GM18502 (cell line): ENCODE measurements at regions not wholly inside any gene's neighbourhood (a gene's known extent, or its start where the extent isn't known, plus 50 kb on each side); places are given as distances from the start of the nearest gene placed in this dataset.
A peak's percentile ranks its signal among the peaks of the same experiment; 100 is the strongest.
"Not testable (repeated sequence)": the region's sequence is repeated elsewhere in the genome, so short reads cannot be mapped to it uniquely, and the experiment has no call there.

Experiments
- ATAC-seq: cut with Tn5 transposase; IDR thresholded peaks from one replicate; pipeline ENCODE4 v1.9.1; 2021; ENCODE audit warnings: mild to moderate bottlenecking; ENCODE audit not compliant: unreplicated experiment, poor library complexity

DNA sequence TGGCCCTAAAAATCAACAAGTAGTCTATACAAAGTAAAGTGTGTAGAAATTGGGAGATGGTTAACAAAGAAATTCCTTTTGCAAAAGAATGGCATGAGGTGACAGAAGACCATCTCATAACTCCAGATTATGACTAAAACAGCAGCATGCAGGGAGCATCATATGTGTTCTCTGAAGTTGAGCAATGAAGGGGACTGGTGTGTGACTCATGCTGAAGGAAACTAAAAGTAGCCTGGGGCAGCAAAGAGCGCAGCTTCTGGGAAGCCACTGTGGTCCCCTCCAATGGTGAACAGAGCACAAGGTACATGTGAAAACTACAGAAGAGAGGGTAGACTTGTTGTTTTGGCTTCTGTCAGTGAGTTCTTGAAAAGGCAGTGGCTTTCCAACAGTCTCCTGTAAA, 133.4 kb downstream of the MACC1 start:
- ATAC-seq, result no peak

DNA sequence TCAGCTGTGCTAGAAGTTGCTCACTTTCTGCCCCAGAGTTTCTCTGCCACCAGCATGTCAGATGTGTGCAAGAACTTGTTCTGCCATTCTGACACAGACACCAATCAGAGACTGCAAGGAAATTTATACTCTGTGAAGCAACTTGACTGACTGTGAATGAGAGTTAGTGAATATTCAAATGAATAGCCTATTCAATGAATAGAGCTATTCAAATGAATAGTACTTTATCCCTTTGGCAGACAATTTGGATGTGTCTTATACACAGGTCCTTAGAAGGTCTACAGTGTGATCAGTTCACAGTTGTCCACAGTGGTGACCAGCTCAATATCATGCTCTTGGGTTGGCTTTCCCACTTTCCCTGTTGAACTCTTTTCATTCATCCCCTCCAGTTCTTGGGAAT, 138.1 kb downstream of the MACC1 start:
- ATAC-seq, result no peak

DNA sequence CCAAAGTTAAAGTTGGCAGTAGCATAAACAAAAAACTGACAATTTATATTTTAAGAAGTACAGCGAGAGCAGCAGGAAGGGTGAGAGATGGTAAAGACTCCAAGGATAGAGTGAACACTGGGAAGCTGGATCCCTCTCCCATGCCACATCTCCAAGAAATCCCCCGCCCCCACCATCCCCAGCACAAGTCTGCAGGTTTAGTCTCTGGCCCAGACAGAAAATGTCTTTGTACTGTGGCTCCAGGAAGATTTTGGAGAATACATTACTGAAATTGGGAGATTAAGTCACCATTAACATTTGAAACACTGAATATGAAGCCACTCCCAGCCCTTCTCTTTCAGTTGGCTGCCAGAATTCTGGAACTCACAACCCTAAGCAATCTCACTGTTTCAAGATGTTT, 140.3 kb downstream of the MACC1 start:
- ATAC-seq, result no peak

DNA sequence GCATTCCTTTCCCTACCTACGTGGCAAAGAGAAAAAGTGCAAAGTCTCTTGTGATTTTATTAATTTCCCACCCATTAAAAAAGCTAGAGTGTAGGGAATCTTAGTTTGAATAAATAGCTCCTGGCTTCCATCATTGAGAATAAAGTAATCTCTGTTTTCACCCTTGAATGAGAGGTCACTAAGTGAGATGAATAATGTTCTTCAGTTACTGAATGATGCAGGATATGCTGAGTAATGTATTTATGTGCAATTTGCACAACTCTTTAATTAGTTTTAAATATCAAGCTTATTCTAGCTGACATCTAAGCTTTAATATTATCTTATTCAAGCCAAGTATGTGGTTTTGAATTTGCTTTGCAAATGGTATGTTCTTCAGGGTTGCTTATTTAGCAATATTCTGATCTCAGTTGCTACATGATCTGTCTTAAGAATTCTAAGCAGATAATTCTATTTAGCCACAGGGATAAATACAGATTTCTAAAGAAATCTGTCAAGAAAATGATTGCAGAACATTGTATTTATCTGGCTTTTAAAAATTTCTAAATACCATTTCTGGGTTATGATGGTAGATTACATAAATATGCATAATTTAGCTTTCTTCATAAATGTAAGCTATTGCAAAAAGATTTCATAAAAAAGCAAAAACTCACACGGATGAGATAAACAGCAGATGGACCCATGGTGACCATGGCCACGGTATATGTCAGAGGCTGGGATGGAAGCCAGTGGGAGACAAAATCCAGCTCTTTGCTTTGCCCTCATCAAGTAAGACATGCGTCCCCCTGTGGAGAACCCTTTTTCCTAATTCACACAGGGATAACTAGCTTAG, 141.0 kb downstream of the MACC1 start:
- no peak for ATAC-seq

DNA sequence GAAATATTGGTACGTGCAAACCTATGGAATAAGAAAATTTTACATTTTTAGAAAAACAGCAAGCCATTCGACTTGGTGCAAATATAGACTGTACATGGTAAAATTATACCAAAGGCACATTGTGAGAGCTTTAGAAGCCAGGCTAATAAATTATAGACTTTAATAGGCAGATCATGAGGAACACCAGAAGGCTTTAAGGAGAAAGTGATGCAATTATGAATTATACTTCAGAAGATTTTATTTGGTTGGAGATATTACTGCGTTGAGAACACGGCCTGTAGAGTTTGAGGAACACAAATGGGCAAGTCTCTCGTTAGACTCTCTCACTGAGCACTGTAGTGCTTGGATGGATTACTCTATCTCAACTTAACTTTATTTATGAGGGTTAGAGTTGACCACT, 141.7 kb downstream of the MACC1 start:
- no peak for ATAC-seq

DNA sequence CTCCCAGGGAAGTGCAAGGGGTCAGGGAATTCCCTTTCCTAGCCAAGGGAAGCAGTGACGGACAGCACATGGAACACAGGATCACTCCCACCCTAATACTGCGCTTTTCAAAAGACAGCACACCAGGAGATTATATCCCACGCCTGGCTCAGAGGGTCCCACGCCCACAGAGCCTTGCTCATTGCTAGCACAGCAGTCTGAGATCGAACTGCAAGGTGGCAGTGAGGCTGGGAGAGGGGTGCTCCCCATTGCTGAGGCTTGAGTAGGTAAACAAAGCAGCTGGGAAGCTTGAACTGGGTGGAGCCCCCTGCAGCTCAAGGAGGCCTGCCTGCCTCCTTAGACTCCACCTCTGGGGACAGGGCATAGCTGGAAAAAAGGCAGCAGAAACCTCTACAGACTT, 149.2 kb downstream of the MACC1 start:
- ATAC-seq, result not testable (repeated sequence)

DNA sequence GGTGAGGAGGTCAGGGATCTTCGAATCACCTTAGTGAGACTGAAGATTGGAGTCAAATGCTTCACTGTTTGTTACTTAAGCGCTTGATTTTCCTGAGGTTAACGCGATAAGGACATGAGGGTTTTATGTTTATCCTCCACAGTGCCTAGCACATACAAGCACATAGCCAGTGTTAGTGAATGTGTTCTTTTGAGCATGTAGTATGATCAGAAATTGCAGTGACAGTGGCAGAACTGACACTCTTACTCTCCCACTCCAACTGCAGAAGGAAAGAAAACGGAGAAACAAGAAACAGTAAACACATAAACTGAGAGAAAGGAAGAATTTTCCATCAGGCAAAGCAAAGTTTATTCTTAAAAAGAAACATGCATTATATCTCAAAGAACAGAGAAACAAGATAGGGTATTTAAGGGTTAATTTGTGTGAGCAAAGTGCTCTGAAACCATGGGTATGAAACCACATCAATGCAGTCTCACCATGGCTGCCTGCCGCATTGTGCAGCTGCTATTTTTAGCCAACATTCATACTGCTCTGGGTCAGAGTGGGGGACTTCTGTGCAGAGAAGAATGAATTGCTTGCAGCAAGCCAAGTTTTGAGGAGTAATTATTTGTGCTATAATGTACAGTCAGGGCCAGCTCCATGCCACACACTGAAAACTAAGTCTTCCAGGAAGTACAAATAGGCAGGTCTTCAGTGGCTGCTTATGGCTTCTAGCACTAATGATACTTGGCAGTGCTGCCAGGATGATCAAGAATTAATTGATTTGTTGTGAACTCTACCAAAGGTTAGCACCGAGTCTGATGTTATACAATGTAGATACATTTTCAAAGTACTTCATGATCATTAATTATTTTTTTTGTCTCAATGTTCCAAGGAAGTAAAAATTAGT, 152.0 kb downstream of the MACC1 start:
- ATAC-seq, result peak; percentile 100

DNA sequence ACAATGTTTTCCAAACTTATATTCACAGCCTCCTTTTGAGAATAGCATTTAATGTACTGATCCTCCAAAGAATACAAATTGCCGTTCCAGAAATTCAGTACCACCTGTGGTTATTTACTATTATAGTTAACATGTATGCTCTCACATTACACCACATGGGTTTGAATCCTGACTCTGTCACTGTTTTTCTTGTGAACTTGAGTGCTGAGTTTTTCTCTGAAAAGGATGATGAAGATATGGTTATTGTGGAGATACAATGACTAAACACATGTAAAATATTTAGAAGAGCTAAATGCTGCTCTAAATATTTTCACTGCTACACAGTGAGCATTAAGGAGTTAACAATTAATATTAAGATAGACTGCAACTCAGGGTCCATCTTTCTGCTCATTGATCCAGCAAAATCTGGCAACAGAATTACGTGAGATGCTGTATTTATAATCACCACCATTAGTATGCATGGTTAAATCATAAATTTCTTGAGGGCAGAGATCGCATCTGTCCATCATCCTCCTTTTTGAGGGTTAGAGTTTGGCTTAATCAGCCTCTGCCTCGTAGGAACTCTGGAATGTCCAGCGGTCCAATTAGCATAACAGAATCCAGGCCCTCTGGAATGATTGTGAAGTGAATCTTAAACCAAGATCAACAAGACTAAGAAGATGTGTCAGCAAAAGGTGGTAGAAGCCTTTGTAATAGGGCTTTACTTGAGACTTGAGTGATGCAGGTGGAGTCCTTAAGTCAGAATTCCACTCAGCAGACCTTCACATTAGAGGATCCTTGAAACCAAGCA, 152.8 kb downstream of the MACC1 start:
- ATAC-seq, result no peak

DNA sequence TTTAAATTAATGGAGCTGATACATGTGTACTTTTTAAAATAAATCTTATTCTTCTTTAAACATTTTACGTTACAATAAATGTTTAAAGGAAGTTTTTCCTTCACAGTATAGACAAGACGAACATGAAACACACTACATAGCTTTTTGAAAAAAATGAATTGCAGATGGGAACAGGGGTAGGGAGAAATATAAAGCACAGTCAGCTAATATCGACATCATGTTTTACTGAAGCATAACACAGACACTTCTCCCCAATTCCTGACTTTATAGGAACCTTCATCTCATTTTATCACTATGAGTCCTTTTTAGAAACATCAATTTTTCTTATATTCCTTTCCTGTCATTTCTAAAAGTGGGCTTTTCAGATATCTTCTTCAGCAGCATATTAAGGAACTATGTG, 153.5 kb downstream of the MACC1 start:
- no peak for ATAC-seq

DNA sequence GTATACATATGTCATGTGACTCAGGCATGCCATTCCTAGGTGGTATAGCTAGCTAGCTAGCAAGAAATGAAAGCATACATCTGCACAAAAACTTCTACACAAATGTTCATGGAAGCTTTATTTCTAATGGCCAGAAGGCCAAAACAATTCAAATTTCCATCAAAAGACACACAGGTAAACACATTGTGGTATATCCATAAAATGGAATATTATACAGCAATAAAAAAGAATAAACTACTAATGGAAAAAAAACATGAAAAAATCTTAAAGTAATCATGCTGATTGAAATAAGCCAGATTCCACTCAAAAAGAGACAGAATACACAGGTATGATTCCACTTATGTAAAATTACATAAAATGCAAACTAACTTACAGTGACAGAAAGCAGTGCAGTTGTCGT, 154.3 kb downstream of the MACC1 start:
- no peak for ATAC-seq

DNA sequence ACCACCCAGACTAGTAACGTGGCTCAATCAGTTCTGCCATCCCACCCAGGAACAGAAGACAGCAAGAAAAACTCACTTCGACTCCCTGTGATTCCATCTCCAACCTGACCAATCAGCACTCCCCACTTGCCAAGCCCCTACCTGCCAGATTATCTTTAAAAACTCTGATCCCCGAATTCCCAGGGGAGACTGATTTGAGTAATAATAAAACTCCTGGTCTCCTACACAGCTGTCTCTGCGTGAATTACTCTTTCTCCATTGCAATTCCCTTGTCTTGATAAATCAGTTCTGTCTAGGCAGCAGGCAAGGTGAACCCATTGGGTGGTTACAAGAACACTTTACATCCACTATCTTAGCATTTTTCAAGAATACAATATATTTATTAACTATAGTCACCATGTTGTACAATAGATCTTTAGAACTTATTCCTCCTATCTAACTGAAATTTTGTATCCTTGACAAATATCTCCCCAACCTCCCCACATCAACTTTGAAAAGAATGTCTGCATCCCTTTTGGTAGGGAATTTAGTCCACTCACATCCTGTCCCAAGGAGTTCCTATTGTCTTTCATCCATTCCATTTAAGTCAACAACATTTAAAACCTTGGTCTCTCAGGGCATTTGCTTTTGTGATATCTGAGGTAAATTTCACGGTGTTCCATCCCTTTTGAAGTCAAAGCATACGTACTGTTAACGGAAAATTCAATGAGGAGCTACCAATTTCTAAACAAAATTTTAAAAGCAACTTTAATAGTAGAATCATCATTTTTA, 163.7 kb downstream of the MACC1 start:
- ATAC-seq, result no peak

DNA sequence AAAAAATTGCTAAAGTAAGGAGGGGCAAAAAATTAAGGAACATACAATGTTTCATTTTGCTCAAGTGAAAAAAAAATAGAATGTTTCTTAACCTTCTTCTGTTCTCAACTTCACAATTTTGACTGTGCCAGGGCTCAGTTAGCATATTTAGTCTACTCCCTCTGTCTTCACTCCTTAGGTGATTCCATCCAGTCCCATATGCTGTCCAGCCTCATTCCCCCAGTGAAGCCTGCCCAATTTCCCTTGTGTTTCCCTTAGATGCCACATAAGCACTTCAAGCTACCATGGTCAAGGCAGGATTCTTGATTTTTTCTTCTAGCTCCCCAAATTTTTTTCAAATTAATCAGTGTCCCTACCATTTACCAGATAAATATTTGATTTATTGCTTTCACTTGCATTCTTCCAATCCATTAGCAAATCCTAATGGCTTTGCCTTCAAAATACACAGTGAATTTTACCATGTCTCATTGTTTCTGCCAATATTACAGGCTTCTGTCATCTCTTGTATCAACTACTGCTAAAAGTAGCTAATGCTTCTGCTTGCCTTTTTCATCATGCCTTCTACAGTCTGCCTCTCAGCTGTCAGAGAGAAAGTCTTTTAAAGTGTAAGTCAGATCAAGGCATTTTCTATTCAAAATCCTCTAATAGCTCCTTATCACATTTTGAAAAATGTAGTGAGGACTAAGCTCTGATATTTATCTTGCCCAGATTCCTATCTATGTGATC, 166.8 kb downstream of the MACC1 start:
- no peak for ATAC-seq

DNA sequence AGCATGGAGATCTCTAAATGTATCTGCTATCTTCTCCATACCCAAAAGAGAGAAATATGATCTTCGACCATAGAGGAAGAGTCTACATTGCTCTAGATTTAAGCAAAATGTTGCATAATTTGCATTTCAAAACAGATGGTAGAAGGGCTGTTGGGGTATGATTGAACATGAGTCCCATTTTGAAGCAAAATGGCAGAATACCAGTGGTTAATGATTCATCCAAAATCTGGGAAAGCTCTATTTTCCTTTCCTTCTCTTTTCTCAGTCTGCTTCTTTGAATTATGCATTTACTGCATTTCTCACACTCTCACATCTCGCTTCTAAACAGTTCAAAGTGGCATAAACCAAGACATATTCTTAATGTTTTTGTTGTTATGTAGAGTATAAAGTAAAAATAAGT, 178.5 kb downstream of the MACC1 start:
- no peak for ATAC-seq

DNA sequence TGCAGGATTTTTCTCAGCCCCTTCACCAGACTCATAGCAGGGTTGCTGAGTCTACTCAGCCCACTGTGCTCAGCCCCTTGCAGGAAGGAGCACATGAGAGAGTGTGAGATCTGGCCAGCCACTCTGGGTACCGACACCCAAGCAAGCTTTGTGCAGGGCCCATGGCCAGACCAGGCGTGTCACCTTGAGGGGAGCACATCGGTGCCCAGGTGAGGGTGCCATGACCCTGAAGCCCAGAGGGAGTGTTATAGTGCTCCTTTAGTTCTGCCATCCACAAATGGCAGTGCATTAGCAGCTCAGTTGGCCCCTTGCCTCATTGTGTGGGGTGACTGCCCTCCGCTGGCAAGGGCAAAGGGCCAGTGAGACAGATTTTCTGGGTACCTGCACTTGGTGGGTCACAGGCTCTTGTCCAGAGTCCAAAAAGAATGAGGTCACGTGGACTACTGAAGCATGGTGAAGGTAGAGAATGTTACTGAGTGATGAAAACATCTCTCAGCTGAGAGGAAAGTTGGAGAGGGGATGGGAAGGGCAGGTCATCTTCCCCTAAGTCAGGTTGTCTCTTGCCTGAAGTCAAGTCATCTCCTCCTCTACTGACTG, 181.8 kb downstream of the MACC1 start:
- ATAC-seq, result no peak

DNA sequence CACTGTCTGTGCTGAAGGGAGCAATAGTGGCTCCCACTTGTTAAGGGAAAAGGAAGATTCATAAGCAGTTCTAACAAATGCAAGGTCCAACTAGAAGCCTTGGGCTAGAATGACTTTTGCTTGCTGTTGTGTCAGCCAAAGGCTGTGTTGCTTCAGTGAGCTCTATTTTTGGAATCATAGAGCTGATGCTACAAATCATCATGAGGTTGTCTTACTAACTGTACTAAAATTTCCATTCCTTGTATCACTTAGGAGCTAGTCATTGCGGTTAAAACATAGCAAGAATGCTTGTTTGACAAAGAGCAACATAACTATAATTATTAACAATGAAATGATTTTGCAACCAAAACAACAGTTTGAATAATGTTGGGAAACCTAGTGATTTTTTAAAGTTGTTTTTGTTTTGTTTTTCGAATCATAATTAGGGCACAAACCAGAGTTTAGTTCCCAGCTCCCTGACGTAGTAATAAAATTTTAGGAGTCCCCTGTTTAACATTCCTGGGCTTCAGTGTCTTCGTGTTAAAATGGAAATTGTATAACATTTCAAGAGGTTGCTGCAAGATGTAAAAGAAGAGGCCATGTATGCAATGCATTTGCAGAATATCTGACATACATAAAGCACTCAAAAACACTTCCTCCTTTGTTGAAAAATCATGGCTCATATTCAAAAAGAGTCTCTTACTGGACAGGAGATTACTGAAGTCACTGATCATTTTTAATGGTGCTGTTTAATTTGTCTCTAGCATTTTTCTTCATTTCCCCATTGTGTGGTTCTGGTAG, 183.4 kb downstream of the MACC1 start:
- ATAC-seq, result no peak

DNA sequence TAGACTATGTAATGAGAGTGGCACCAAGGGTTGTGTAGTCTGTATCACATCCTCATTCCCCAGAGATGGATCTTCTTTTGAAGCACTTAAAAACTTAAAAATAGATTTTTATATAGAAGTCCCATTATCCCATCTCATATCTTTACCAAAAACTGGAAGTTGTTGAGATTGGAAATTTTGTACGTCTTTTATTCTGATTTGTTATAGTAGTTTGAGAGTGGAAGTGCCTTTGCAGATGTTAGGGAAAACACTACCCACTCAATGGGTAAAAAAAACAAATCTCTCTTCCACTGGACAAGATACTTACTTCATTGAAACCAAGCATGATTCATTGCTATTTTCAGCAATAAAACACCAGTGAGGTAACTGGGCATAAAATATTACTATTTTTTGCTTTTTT, 184.4 kb downstream of the MACC1 start:
- no peak for ATAC-seq

DNA sequence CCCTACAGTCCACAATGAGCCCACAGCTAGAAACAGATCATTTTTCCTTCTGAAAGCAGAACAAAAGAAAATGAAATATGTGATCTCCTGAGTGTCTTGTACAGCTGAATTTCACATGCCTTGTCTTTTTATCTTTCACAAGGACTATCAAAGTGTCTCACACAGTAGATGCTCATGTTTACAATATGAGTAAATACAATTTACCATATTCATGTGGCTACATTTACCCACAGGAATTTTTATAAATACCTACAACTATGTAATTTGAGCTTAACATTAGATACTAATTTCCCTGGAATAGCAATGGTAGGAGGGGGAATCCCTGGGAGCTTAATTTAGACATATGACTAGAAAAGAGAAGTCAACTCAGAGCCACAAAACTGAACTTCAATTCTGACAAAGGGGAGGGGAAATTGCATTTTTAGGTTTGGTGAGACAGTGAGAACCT, 186.2 kb downstream of the MACC1 start:
- ATAC-seq, result peak; percentile 58

DNA sequence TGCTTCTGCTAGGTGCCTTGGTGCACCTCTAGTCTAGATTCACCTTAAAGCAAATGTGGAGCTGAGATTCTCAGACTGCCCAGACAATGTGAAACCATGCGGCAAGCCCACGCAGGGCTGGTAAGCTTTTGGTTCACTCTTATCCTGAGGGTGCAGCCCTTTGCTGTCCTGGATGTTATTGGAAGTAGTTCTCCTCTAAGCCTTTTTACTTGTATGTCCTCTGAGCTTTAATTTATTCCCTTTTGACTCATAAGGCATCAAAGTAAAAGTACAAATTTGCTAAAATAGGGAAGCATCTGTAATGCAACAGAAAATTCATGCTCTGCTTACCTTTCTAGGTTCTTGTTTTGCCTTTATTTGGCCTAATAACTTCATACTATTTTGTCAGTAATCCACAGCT, 186.8 kb downstream of the MACC1 start:
- peak; percentile 88 for ATAC-seq
